ENCODE measurements at regions not wholly inside any gene's neighbourhood (a gene's known extent, or its start where the extent isn't known, plus 50 kb on each side); places are given as distances from the start of the nearest gene placed in this dataset.

DNA sequence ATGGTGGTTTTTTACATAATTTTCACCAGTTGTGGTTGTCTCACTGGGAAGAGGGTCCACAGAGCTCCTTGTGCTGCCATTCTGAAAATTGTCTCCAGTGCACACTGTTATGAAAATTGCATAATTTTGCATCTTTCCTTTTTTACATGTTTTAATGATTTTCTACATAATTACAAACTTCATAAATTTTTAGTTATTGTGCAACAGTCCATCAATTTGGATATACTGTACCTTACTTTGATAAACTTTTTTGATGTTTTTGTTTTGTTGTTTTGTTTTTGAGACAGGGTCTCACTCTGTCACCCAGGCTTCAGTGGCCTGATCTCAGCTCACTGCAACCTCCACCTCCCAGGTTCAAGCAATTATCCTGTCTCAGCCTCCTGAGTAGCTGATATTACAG, 70.6 kb upstream of the AUTS2 start:
- H3K27ac Mint-ChIP-seq (ENCODE audit: unreplicated experiment) = no peak overlapping the region
- TF ChIP-seq, protein P1, sequence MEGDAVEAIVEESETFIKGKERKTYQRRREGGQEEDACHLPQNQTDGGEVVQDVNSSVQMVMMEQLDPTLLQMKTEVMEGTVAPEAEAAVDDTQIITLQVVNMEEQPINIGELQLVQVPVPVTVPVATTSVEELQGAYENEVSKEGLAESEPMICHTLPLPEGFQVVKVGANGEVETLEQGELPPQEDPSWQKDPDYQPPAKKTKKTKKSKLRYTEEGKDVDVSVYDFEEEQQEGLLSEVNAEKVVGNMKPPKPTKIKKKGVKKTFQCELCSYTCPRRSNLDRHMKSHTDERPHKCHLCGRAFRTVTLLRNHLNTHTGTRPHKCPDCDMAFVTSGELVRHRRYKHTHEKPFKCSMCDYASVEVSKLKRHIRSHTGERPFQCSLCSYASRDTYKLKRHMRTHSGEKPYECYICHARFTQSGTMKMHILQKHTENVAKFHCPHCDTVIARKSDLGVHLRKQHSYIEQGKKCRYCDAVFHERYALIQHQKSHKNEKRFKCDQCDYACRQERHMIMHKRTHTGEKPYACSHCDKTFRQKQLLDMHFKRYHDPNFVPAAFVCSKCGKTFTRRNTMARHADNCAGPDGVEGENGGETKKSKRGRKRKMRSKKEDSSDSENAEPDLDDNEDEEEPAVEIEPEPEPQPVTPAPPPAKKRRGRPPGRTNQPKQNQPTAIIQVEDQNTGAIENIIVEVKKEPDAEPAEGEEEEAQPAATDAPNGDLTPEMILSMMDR (IDR thresholded peaks at IDR 0.05; ENCODE audit: insufficient read depth, low read depth, low read length) = no peak
- TF ChIP-seq EZH2 (IDR thresholded peaks at IDR 0.05; ENCODE audit: insufficient read depth, low read length) = no peak
- Histone ChIP-seq H3K4me2 (ENCODE audit: low read length) (no peak overlapping the region), H3K79me2 (ENCODE audit: insufficient read depth, low read length) (no peaks in the 10 kb centered on the region), H3K36me3 (ENCODE audit: insufficient read depth, low read length) (no peaks in the 10 kb centered on the region), H3K9ac (ENCODE audit: low read length) (no peak overlapping the region), H4K20me1 (ENCODE audit: insufficient read depth, low read length) (no peaks in the 10 kb centered on the region), H3K27me3 (ENCODE audit: insufficient read depth, low read length) (no peaks in the 10 kb centered on the region), H2AFZ (ENCODE audit: low read depth, low read length) (no peak overlapping the region), H3K27ac (ENCODE audit: low read depth, low read length) (no peak overlapping the region), H3K9me3 (ENCODE audit: insufficient read depth, low read depth, low read length) (no peaks in the 10 kb centered on the region), H3K4me1 (ENCODE audit: insufficient read depth, low read length) (no peaks in the 10 kb centered on the region), H3K4me3 (ENCODE audit: insufficient read depth, low read depth, low read length) (no peak overlapping the region)
- H3K9me3 Mint-ChIP-seq (ENCODE audit: unreplicated experiment) = no peaks in the 10 kb centered on the region
- H3K4me3 Mint-ChIP-seq (ENCODE audit: unreplicated experiment) = no peak overlapping the region
- no peaks in the 10 kb centered on the region for H3K4me1 Mint-ChIP-seq (ENCODE audit: low read depth, unreplicated experiment)
- no peaks in the 10 kb centered on the region for H3K36me3 Mint-ChIP-seq (ENCODE audit: low read depth, unreplicated experiment)
- DNase-seq (ENCODE audit: low read depth) (no peak), FAIRE-seq (no peak)
- H3K27me3 Mint-ChIP-seq (ENCODE audit: low read depth, unreplicated experiment) = peaks cover 2% of the 10 kb centered on the region

DNA sequence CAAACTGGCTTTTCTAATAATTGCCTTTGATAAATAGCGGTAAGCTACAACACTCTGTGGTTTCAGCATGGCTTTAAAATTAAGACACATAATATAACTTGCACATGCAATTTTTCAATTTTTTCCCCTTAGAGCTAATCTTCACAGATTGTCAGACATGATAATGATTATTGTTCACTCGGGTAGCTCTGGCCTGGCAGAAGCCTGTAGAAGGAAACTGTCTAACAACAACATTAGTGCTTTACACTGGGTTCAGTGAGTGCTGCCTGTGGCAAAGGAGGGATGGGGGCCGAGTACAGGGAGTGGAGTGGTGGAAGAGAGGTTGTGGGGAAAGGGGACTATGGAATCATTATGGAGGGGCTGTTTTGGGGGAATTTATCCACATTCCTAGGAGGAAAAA, 67.2 kb upstream of the AUTS2 start:
- Mint-ChIP-seq H3K4me3 (ENCODE audit: unreplicated experiment) (no peak overlapping the region), H3K9me3 (ENCODE audit: unreplicated experiment) (no peaks in the 10 kb centered on the region), H3K27ac (ENCODE audit: unreplicated experiment) (no peak overlapping the region), H3K4me1 (ENCODE audit: low read depth, unreplicated experiment) (no peaks in the 10 kb centered on the region), H3K36me3 (ENCODE audit: low read depth, unreplicated experiment) (no peaks in the 10 kb centered on the region), H3K27me3 (ENCODE audit: low read depth, unreplicated experiment) (peaks cover 20% of the 10 kb centered on the region)
- Histone ChIP-seq H3K27ac (ENCODE audit: low read depth, low read length) (no peak overlapping the region), H3K9ac (ENCODE audit: low read length) (no peak overlapping the region), H4K20me1 (ENCODE audit: insufficient read depth, low read length) (no peaks in the 10 kb centered on the region), H2AFZ (ENCODE audit: low read depth, low read length) (no peak overlapping the region), H3K4me1 (ENCODE audit: insufficient read depth, low read length) (no peaks in the 10 kb centered on the region), H3K27me3 (ENCODE audit: insufficient read depth, low read length) (no peaks in the 10 kb centered on the region), H3K9me3 (ENCODE audit: insufficient read depth, low read depth, low read length) (no peaks in the 10 kb centered on the region), H3K4me2 (ENCODE audit: low read length) (no peak overlapping the region), H3K36me3 (ENCODE audit: insufficient read depth, low read length) (no peaks in the 10 kb centered on the region), H3K79me2 (ENCODE audit: insufficient read depth, low read length) (no peaks in the 10 kb centered on the region), H3K4me3 (ENCODE audit: insufficient read depth, low read depth, low read length) (no peak overlapping the region)
- no peak for FAIRE-seq
- TF ChIP-seq, protein P1 (IDR thresholded peaks at IDR 0.05; ENCODE audit: insufficient read depth, low read depth, low read length) = no peak
- no peak for TF ChIP-seq EZH2 (IDR thresholded peaks at IDR 0.05; ENCODE audit: insufficient read depth, low read length)
- DNase-seq (ENCODE audit: low read depth) = no peak

DNA sequence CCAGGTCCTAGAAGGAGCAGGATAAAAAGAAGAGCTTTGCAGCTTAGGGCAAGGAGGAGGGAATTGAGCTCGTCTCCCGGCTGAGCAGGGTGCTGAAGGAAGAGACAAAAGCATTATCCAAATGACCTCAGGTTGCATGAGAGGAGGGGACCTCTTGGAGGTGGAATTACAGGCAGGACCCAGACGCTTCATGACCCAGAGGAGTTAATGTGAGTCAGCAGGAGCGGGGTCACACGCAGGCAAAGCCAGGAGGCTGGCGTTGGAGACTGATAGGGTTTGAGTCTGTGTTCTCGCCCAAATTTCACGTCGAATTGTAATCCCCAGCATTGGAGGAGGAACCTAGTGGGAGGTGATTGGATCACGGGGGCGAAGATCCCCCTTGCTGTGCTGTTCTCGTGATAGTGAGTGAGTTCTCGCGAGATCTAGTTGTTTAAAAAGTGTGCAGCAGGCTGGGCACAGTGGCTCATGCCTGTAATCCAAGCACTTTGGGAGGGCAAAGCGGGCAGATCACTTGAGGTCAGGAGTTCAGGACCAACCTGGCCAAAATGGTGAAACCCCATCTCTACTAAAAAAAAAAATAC, 63.7 kb upstream of the AUTS2 start:
- no peaks in the 10 kb centered on the region for H3K9me3 ChIP-seq (ENCODE audit: insufficient read depth, low read depth, low read length)
- no peak overlapping the region for H3K4me3 ChIP-seq (ENCODE audit: insufficient read depth, low read depth, low read length)

More for the DNA sequence above, 63.7 kb upstream of the AUTS2 start:
- Histone ChIP-seq H2AFZ (ENCODE audit: low read depth, low read length) (no peak overlapping the region), H3K4me1 (ENCODE audit: insufficient read depth, low read length) (no peaks in the 10 kb centered on the region), H4K20me1 (ENCODE audit: insufficient read depth, low read length) (no peaks in the 10 kb centered on the region), H3K79me2 (ENCODE audit: insufficient read depth, low read length) (no peaks in the 10 kb centered on the region), H3K4me2 (ENCODE audit: low read length) (no peak overlapping the region), H3K27ac (ENCODE audit: low read depth, low read length) (no peak overlapping the region), H3K9ac (ENCODE audit: low read length) (no peak overlapping the region), H3K27me3 (ENCODE audit: insufficient read depth, low read length) (no peaks in the 10 kb centered on the region), H3K36me3 (ENCODE audit: insufficient read depth, low read length) (no peaks in the 10 kb centered on the region)
- no peak overlapping the region for H3K4me3 Mint-ChIP-seq (ENCODE audit: unreplicated experiment)
- TF ChIP-seq, protein P1 (IDR thresholded peaks at IDR 0.05; ENCODE audit: insufficient read depth, low read depth, low read length) = no peak
- no peak for TF ChIP-seq EZH2 (IDR thresholded peaks at IDR 0.05; ENCODE audit: insufficient read depth, low read length)
- no peak for DNase-seq (ENCODE audit: low read depth)
- no peak for FAIRE-seq
- no peak overlapping the region for H3K27ac Mint-ChIP-seq (ENCODE audit: unreplicated experiment)
- peaks cover 21% of the 10 kb centered on the region for H3K27me3 Mint-ChIP-seq (ENCODE audit: low read depth, unreplicated experiment)
- no peaks in the 10 kb centered on the region for H3K4me1 Mint-ChIP-seq (ENCODE audit: low read depth, unreplicated experiment)
- H3K9me3 Mint-ChIP-seq (ENCODE audit: unreplicated experiment) = no peaks in the 10 kb centered on the region
- H3K36me3 Mint-ChIP-seq (ENCODE audit: low read depth, unreplicated experiment) = no peaks in the 10 kb centered on the region

All from astrocyte (in vitro differentiated cells and primary cell).